IMR-90 (cell line): ENCODE measurements at regions not wholly inside any gene's neighbourhood (a gene's known extent, or its start where the extent isn't known, plus 50 kb on each side); places are given as distances from the start of the nearest gene placed in this dataset.

Experiments used
- FOS ChIP-seq: fragments of 150-350 bp; IDR thresholded peaks from 2 replicates; pipeline ENCODE4 v1.6.1; 2016; ENCODE audit warnings: low read depth, low read length
- RCOR1 ChIP-seq: IDR thresholded peaks from 2 replicates; pipeline ENCODE4 v1.6.1; 2012; ENCODE audit warnings: mild to moderate bottlenecking, low read length, improper control_type of control experiment; ENCODE audit not compliant: insufficient replicate concordance

DNA sequence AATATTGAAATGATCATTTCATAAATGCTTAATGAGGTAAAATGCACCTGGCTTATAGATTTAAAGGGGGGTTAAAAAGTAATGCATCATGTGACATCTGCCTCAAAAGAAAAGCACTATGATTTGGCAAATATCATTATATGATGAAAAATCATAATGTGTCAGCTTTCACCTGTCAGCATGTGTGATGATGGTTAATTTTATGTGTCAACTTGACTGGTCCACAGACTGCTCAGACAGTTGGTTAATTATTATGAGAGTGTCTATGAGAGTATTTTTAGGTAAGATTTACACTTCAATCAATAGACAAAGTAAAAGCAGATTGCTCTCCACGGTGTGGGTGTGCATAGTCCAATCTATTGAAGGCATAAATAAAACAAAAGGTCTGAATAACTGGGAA is 1986.7 kb downstream of the PCDH7 start:
- TF ChIP-seq FOS (no peak), RCOR1 (no peak)
